ENCODE measurements at regions not wholly inside any gene's neighbourhood (a gene's known extent, or its start where the extent isn't known, plus 50 kb on each side); places are given as distances from the start of the nearest gene placed in this dataset.

GRCh38 chr3:54034971-54035370, 87.4 kb upstream of the CACNA2D3 start:
- TF ChIP-seq CTCF (IDR thresholded peaks at IDR 0.05) (no peak), POLR2A (IDR thresholded peaks at IDR 0.05) (no peak), POLR2AphosphoS5 (IDR thresholded peaks at IDR 0.05) (no peak), EP300 (IDR thresholded peaks at IDR 0.05) (no peak)
